ENCODE measurements at regions not wholly inside any gene's neighbourhood (a gene's known extent, or its start where the extent isn't known, plus 50 kb on each side); places are given as distances from the start of the nearest gene placed in this dataset.

DNA sequence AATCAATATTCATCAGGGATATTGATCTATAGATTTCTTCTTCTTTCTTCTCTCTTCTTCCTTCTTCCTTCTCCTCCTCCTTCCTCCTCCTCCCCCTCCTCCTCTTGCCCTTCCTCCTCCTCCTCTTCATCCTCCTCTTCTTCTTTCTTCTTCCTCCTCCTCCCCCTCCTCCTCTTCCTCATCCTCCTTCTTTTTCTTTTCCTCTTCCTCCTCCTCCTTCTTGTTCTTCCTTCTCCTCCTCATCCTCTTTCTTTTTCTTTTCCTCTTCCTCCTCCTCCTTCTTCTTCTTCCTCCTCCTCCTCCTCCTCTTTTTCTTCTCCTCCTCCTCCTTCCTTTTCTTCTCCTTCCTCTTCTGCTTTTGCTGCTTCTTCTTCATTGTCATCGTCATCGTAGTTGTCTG, 52.4 kb upstream of the SERINC1 start:
- DNase-seq, result no peak

- DNase-seq, result peak; percentile 24 to 60
Observed at GRCh38 chr6:122530440-122531046, 58.9 kb upstream of the SERINC1 start.

DNA sequence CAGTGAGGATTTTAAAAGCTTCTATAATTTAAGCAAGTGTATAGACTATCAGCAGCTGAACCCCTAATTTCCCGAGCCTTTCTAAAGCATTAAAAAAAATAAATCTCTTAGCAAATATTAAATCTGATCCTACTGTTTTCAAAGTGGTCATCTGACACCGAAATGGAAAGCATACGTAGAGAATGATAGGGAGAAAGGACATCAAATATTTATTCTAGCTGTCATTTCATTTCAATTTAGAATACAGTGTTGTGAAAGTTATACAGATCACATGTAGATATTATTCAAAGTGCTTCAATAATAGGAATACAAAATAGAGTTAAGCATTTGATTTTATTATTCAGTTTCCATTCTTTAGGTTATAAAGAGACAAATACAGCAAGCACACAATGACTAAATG, 61.9 kb upstream of the PKIB start:
- peak in 1 of 2 experiments; percentile 40 for DNase-seq

DNA sequence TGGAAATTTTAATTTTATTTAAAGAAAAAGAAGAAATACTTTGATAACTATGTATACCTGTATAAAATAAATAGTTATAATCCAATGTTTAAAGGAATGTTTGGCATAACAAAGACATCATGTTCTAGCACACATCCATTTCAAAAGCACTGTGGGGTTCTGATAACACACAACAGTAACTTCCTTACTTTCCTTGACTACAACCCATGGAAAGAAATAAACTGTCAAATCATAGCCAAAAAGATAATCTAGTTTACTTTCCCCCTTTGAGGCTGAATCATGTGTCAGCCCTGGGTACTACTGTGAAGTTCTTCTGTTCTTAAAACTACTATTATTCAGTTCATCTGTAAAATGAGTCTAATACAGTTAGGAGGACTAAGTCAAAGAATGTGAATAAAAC, 61.4 kb upstream of the PKIB start:
- no peak for DNase-seq

GRCh38 chr6:122553697-122554096, 56.5 kb upstream of the PKIB start:
- DNase-seq, result no peak

DNA sequence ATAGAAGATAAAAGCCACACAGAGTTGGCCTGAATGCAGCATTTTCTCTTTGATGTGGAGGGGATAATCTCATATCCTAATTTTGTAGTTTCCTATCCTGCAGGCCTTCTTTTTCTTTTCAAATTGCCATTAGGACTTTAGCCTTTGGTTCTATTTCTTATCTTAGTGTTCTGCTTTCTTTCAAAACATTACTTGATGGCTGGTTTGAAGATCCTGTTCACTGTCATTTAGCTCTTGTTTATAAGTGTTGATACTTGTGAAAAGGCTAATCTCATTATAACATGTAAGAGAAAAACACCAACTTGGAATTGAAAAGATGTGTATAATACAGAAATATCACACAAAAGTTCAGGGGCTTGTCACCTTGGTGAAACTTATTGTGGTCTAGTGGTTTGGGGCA, 54.6 kb upstream of the PKIB start:
- DNase-seq, result no peak

- DNase-seq, result no peak
Observed at GRCh38 chr6:122558080-122558479, 52.1 kb upstream of the PKIB start.
